ENCODE measurements at regions not wholly inside any gene's neighbourhood (a gene's known extent, or its start where the extent isn't known, plus 50 kb on each side); places are given as distances from the start of the nearest gene placed in this dataset.

DNA sequence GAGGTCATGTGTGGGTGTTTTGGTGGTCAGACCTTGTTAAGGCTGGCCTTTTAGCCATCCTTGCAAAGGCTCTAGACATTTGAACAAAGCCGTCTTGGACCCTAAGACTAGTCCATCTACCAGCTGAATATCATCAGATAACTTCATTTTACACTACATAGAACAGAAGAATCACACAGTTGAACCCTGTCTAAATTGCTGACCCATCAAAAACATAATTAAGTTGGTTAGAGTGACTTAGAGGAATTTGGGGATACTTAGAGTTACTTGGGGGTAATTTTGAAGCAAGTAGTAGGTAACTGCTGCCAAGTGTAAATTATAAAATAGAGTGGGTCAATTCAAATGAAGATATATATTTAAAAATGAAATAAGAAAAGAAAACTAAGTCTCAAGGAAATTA, 102.9 kb upstream of the ADGRL4 start:
- no peak for DNase-seq

DNA sequence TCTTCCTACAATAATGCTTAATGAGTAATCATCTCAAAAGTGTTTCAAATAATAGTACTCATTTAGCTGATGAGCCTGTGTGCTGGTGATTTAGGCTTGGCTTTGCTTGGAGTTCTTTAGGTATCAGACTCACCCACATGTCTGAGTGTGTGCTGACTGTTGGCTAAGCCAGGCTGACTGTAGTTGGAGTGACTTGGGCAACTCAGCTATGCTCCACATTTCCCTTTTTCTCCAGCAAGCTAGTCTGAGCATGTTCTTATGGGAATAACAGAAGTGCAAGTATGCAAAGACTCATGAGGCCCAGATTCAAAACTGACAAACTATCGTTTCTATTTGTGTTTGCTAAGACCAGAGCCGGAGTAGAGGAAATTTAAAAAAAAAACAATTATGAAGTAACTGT, 99.0 kb upstream of the ADGRL4 start:
- no peak for DNase-seq

GRCh38 chr1:79104617-79105016, 98.1 kb upstream of the ADGRL4 start:
- no peak for DNase-seq

- no peak for DNase-seq
These were observed 93.9 kb upstream of the ADGRL4 start for GRCh38 chr1:79100385-79100784.

GRCh38 chr1:79090985-79091384, 84.5 kb upstream of the ADGRL4 start:
- DNase-seq = no peak

DNA sequence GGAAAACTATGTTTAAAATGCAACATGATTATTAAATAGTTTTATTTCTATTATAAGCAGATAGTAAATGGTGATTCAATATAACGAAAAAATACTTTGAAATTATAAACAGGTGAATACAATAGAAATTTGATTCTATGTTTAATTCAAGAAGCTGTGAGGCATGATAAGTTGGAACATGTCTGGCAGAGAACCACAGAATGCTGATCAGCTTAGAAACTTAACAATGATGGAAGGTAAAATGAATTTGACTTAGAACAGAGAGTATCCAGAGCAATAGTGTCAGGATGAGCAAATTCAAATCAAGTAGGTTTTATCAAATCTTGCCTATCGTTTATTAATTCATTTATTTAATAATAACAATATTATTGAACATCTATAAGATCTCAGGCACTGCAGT, 83.4 kb upstream of the ADGRL4 start:
- no peak for DNase-seq

- no peak for DNase-seq
These were observed 75.7 kb upstream of the ADGRL4 start for GRCh38 chr1:79082233-79082632.

DNA sequence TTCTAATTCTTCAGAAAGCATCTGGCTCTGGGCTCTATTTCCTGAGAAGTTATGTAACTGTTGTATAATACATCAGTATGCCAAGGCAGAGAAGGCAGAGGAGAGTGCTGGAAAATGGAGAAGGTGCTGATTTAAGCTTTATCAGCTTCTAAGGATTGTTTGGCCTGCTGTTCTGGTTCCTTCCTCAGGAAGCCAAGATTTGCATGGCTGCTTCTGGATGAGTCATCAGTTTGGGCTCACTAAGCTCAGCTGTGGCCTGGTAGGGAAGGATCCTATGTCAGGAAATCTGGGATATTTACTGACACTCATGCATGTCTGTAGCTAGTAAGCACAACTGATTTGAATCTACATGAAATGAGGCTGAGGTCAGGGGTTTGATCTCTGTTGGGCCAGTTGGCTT, 73.2 kb upstream of the ADGRL4 start:
- no peak for DNase-seq

GRCh38 chr1:79074975-79075374, 68.4 kb upstream of the ADGRL4 start:
- DNase-seq = no peak

GRCh38 chr1:79069828-79070227, 63.3 kb upstream of the ADGRL4 start:
- DNase-seq = no peak

- DNase-seq = no peak
These were observed 52.8 kb upstream of the ADGRL4 start for GRCh38 chr1:79059341-79059740.

Data from NCI-H345 (cell line).